Testis (tissue), 2 donors: ENCODE measurements at regions not wholly inside any gene's neighbourhood (a gene's known extent, or its start where the extent isn't known, plus 50 kb on each side); places are given as distances from the start of the nearest gene placed in this dataset.

Experiments
- DNase-seq: peaks from one replicate; pipeline ENCODE4 v3.0.0-alpha.2; 2019
- H3K27ac ChIP-seq, 2 donors: fragments of 200-600 bp; sonication (generic); one replicate each; pipeline ENCODE4 v1.5.1; 2019
- H3K27me3 ChIP-seq: fragments of 200-600 bp; sonication (generic); one replicate; pipeline ENCODE4 v1.5.1; 2019
- H3K36me3 ChIP-seq: fragments of 200-600 bp; sonication (generic); one replicate; pipeline ENCODE4 v1.5.1; 2017; ENCODE audit warnings: low read depth; ENCODE audit errors: missing control alignments
- H3K4me1 ChIP-seq: fragments of 200-600 bp; sonication (generic); one replicate; pipeline ENCODE4 v1.5.1; 2019
- H3K4me3 ChIP-seq, 2 donors: fragments of 200-600 bp; sonication (generic); one replicate each; pipeline ENCODE4 v1.5.1; 2017 to 2019
- H3K9me3 ChIP-seq: fragments of 200-600 bp; sonication (generic); one replicate; pipeline ENCODE4 v1.5.1; 2017
- POLR2A ChIP-seq: fragments of 450-650 bp; IDR thresholded peaks from one replicate; pipeline ENCODE4 v1.6.1; 2017; ENCODE audit warnings: antibody characterized with exemption, mild to moderate bottlenecking, moderate library complexity
- WGBS, 2 donors: methylation state at CpG; one replicate each; pipeline ENCODE4 v1.1.5; 2018; 5-methylcytosine and 5-hydroxymethylcytosine counted together
- intact Hi-C: fragments of 100-400 bp; cut with DNase I; formaldehyde crosslinking; loops from one replicate; pipeline ENCODE4 v1.15.1; 2023; ENCODE audit warnings: low total_unique reads
- TF ChIP-seq, protein P1 (sequence below), 3 experiments: fragments of 450-650 bp in 2 of 3; fragments of 200-600 bp in 1 of 3; sonication (generic) in 1 of 3; IDR thresholded peaks; one replicate each; pipeline ENCODE4 v1.5.1; 2016 to 2019; ENCODE audit warnings: antibody characterized with exemption in 3 of 3, mild to moderate bottlenecking in 2 of 3, moderate library complexity in 1 of 3

DNA sequence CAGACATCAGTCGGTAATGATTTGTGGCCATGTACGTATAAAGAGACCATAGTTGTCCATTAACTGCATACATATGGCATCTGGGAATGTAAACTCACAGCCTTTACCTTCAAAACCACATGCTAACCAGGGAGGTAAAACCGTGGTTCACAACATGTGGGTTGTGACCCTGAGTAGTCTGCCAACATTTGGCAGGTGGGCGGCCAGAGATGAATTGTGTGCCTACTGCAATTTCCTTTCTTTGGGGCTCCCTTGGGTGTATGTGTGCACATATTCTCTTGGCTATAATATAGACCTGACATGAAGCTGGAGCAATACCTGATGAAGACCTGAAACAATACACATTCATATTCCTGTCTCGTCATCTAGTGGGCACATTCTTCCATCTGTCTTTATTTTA is 396.0 kb downstream of the MLLT3 start:
- H3K27me3 ChIP-seq, result no peaks in the 10 kb centered on the region
- peaks cover 7% of the 10 kb centered on the region for H3K4me1 ChIP-seq
- H3K4me3 ChIP-seq, result no peak overlapping the region
- H3K36me3 ChIP-seq, result no peaks in the 10 kb centered on the region
- DNase-seq, result no peak
- intact Hi-C loops, result no loop called here
- no peak overlapping the region for H3K27ac ChIP-seq
- no peak for TF ChIP-seq POLR2A
- TF ChIP-seq, protein P1, sequence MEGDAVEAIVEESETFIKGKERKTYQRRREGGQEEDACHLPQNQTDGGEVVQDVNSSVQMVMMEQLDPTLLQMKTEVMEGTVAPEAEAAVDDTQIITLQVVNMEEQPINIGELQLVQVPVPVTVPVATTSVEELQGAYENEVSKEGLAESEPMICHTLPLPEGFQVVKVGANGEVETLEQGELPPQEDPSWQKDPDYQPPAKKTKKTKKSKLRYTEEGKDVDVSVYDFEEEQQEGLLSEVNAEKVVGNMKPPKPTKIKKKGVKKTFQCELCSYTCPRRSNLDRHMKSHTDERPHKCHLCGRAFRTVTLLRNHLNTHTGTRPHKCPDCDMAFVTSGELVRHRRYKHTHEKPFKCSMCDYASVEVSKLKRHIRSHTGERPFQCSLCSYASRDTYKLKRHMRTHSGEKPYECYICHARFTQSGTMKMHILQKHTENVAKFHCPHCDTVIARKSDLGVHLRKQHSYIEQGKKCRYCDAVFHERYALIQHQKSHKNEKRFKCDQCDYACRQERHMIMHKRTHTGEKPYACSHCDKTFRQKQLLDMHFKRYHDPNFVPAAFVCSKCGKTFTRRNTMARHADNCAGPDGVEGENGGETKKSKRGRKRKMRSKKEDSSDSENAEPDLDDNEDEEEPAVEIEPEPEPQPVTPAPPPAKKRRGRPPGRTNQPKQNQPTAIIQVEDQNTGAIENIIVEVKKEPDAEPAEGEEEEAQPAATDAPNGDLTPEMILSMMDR (IDR thresholded peaks at IDR 0.05), result no peak
- no peaks in the 10 kb centered on the region for H3K9me3 ChIP-seq
- WGBS, 2 donors, result 85 to 91% methylated on average over 5 of the region's 5 CpGs

DNA sequence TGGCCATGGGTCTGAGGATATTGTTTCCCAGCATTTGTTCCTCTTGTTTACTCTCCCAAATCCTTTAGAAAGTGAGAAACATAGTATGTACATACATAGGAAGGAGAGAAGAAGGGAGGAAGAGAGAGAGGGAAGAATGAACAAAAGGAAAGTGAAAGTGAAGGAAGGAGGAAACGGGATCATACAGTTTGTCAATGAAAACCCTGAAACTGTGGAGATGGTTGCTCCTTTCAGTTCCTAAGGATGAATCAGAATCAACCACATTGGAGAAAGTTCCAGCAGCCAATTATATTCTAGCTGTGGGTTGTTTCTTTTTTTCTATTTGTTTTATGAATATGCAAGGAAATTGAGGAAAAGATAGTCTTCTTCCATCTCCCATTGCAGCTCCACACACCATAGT is 396.5 kb downstream of the MLLT3 start:
- Histone ChIP-seq H3K4me3 (no peak overlapping the region), H3K27me3 (no peaks in the 10 kb centered on the region), H3K9me3 (no peaks in the 10 kb centered on the region), H3K4me1 (peaks cover 7% of the 10 kb centered on the region), H3K36me3 (no peaks in the 10 kb centered on the region), H3K27ac (no peak overlapping the region)
- no peak for DNase-seq
- TF ChIP-seq POLR2A, result no peak
- TF ChIP-seq, protein P1 (IDR thresholded peaks at IDR 0.05), result no peak
- WGBS, 2 donors, result 39 to 76% methylated on average over 1 of the region's 1 CpG
- intact Hi-C loops, result no loop called here

DNA sequence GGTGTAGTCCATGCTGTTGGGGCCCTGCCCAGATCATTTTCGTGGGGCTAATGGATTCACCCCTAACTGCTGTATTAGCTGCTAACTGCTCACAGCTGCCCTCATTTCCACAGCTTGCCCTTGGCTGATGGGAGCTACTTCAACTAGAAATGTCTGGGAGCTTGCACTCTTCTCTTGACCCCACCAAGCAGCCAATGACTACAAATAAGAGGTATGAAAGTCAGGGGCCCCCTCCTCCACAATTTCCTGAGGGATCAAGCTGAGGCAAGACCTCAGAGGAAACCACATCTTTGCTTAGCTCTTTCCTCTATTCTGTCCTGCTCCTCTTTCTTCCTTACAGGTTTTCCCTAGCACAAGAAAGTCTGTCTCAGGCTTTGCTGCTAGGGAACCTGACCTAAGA is 397.5 kb downstream of the MLLT3 start:
- Histone ChIP-seq H3K36me3 (no peaks in the 10 kb centered on the region), H3K4me3 (no peak overlapping the region), H3K4me1 (peaks cover 7% of the 10 kb centered on the region), H3K27me3 (no peaks in the 10 kb centered on the region), H3K27ac (no peak overlapping the region), H3K9me3 (no peaks in the 10 kb centered on the region)
- no peak for DNase-seq
- intact Hi-C loops, result no loop called here
- 46 to 66% methylated on average over 1 of the region's 1 CpG for WGBS, 2 donors
- TF ChIP-seq, protein P1 (IDR thresholded peaks at IDR 0.05), result no peak
- no peak for TF ChIP-seq POLR2A

DNA sequence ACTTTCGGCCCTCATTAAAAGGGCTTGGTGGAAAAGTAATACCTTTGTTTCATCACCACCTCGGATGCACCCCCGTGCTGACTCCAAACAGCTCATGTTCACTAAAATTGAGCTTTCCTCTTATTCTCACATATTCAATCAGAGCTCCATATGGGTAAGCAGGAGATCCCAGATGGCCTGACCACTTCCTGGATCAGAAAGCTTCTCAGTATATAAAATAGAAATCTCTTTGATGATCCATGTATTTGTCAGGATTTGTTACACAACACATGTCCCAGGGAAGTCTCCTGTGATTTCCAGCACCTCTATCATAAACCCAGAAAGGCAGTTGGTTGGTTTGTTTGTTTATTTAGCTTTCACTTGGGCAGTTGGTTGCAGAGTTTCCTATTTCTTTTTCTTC is 402.0 kb downstream of the MLLT3 start:
- 80 to 85% methylated on average over 3 of the region's 3 CpGs for WGBS, 2 donors
- Histone ChIP-seq H3K36me3 (no peaks in the 10 kb centered on the region), H3K4me3 (no peak overlapping the region), H3K4me1 (no peaks in the 10 kb centered on the region), H3K27ac (no peak overlapping the region), H3K9me3 (no peaks in the 10 kb centered on the region), H3K27me3 (no peaks in the 10 kb centered on the region)
- TF ChIP-seq, protein P1 (IDR thresholded peaks at IDR 0.05), result no peak
- TF ChIP-seq POLR2A, result no peak
- no peak for DNase-seq
- intact Hi-C loops, result no loop called here

DNA sequence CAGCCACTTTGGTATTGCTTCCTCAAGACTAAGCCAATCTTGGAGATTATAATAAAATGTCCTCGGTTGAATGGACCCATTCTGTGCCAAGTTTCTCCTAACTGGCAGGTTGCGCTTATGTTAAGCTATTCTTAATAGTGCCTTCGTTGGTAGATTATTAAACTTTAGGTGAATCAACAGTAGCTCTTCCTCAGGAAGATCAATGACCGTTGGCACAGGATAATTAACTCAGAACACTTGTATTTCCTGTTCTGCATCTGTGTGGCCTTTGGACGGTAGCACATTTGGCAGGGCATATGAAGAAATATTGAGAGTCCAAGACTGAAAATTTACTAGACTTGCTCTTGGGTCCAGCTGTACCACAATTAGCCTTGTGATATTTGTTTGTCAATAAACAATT is 402.9 kb downstream of the MLLT3 start:
- no peaks in the 10 kb centered on the region for H3K27me3 ChIP-seq
- H3K4me1 ChIP-seq, result no peaks in the 10 kb centered on the region
- no peak overlapping the region for H3K4me3 ChIP-seq
- H3K9me3 ChIP-seq, result no peaks in the 10 kb centered on the region
- intact Hi-C loops, result no loop called here
- no peak overlapping the region for H3K27ac ChIP-seq
- no peak for TF ChIP-seq POLR2A
- TF ChIP-seq, protein P1 (IDR thresholded peaks at IDR 0.05), result no peak
- no peaks in the 10 kb centered on the region for H3K36me3 ChIP-seq
- no peak for DNase-seq
- WGBS, 2 donors, result 72 to 82% methylated on average over 5 of the region's 5 CpGs
